GM21825 (cell line): ENCODE measurements at regions not wholly inside any gene's neighbourhood (a gene's known extent, or its start where the extent isn't known, plus 50 kb on each side); places are given as distances from the start of the nearest gene placed in this dataset.
"Not testable (repeated sequence)": the region's sequence is repeated elsewhere in the genome, so short reads cannot be mapped to it uniquely, and the experiment has no call there.

Experiments
- ATAC-seq: cut with Tn5 transposase; IDR thresholded peaks from one replicate; pipeline ENCODE4 v1.9.1; 2021; ENCODE audit warnings: mild to moderate bottlenecking, moderate library complexity; ENCODE audit not compliant: unreplicated experiment

DNA sequence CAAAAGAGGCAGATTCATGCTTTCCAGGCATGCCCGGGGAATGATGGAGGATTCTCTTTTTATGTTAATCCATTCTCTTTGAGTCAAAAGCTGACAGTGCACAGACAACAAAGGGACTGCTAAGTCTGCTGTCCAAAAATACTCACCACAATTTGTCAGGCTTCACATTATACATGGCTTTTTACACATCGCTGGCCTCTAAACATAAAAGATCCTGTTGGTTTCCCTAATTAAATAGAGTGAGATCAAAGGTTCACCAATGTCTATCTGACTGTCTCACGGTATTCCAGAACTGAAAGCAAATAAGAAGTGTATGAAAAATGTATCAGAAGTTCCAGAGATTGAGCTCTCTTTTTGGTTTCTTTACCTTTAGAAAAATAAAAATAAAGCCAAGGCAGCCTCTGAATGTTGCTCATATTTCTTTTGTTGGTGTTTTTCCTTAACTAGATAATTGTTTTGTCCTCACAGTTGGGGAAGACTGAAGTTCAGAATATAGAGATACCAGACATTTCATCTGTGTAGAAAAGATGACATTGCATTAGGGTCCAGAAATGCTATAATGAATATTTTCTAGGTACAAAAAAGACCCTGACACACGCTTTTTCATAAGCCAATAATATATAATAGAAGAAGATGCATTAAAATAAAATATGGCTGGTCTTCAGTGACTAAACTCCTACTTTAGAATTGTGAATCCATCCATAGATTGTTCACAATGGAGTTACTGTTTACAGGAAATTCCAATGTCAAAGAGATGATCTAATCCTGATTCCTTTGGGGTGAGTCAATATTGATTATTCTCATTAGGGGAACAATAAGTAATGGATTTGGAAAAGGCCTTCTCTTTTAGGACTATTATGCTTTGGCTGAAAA, 688.2 kb upstream of the CDH6 start:
- ATAC-seq, result no peak

DNA sequence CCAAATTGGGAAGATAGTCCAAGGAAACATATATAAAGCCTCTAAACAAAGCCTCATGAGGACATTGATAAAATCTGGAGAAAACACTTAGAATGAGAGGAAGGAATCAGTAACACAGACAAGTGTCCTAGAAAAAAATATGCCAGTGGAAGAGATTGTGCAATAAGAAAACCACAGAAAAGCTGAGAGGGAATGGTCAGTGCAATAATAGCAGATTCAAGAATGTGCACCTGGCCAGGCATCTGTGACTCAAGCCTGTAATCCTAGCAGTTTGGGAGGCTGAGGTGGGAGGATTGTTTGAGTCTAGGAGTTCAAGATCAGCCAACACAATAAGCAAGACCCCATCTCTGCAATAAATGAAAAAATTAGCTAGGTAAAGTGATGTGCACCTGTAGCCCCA, 691.2 kb upstream of the CDH6 start:
- no peak for ATAC-seq

DNA sequence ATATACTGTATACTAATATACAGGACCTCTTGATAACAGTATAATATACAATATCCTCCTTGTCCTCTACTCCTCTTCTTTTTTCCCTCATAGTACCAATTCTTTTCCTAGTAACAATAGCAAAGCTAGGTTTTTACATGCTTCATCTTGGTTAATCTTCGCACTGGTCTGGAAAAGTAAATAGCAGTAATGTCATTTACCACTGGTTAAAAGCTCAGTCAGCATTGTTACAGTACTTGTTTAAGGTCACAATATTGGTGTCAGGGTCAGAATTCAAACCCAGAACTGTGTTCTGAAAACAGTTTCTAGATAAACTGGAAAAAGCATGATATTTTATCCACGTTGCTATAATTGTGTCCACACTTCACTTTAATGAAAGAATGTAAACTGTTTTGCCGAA, 692.4 kb upstream of the CDH6 start:
- no peak for ATAC-seq

DNA sequence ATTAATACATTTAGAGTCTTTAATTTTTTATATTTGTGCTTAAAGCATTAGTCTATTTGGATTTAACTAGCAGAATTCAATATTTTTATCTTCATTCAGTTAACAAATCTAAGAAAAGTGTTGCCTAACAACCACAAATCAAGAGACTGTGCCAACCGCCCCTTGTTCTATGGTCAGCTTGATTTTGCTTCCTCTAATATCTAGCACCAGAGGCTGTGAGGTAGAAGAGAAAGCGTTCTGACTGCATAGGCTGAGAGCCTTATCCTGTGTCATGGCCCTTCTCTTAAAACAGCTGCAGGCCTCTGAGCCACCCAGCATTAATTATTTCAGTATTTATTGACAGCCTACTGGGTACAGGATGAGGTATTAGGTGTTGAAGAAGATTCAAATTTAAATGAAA, 693.0 kb upstream of the CDH6 start:
- no peak for ATAC-seq

DNA sequence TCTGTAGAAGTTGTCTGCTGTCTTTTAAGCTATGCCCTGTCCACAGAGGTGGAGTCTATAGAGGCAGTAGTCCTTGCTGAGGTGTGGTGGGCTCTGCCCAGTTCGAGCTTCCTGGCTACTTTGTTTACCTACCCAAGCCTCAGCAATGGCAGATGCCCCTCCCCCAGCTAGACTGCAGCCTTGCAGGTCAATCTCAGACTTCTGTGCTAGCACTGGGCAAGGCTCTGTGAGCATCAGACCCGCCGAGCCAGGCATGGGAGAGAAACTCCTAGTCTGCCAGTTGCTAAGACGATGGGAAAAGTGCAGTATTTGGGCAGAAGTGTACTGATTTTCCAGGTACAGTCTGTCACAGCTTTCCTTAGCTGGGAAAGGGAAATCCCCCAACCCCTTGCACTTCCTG, 694.1 kb upstream of the CDH6 start:
- no peak for ATAC-seq

DNA sequence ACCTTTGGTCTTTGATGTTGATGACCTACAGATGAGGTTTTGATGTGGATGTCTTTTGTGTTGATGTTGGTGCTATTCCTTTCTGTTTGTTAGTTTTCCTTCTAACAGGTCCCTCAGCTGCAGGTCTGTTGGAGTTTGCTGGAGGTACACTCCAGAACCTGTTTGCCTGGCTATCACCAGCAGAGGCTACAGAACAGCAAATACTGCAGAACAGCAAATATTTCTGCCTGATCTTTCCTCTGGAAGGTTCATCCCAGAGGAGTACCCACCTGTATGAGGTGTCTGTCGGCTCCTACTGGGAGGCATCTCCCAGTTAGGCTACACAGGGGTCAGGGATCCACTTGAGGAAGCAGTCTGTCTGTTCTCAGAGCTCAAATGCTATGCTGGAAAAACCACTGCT, 694.5 kb upstream of the CDH6 start:
- ATAC-seq, result no peak

DNA sequence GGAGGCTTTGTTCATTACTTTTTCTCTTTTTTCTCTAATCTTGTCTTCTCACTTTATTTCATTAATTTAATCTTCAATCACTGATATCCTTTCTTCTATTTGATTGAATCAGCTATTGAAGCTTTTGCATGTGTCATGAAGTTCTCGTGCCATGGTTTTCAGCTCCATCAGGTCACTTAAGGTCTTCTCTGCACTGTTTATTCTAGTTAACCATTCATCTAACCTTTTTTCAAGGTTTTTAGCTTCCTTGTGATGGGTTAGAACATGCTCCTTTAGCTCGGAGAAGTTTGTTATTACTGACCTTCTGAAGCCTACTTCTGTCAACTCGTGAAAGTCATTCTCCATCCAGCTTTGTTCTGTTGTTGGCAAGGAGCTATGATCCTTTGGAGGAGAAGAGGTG, 695.0 kb upstream of the CDH6 start:
- ATAC-seq, result not testable (repeated sequence)

DNA sequence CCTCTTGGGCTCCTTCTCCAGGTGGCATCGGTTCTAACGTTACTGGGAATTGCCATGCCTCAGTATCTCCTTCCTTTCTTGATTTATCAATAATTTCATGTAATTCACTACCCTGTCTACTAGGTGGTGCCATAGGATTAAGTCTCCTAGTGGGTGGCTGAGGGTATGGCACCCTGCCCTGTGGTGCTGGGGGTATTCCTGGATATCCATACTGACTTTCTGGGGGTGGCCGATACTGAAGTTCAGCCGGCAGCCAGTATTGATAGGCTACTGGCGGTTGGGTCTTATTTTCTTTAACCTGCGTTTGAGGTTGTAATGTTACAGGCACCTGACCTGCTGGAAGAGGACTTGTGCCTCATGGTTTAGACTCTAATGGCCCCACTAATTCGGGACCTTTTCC, 699.4 kb upstream of the CDH6 start:
- not testable (repeated sequence) for ATAC-seq

DNA sequence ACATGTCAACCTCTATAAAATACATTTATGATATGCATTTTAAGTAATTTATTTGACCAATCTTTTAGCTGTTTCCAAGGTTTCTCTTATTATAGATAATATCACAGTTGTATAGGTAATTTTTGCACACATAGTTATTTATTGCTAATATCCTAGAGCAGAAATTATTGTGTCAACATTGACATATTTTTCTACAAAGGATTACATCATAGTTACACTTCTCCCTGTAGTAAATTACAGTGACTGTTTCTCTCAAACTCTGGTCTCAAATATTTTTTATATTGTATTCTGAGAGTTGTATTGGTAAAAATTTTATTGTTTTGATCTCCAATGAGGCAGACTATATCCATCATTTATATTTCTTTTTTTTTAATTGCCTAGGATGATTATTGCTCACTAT, 714.4 kb upstream of the CDH6 start:
- ATAC-seq, result no peak

DNA sequence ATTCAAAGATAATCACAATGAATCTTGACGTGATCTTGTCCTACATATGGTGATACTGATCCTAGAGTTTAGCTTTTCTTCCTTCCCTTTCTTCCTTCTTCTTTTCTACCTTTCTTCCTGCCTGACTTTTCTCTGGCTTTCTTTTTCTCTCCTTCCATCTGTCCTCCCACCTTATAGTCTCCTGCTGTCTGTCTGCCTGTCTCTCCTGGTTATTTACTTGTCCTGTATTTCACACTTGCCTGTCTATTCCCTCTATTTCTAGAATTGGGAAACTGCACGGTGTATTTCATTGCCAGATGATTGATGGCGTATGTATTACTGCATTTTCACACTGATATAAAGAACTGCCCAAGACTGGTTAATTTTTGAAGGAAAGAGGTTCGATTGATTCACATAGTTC, 718.1 kb upstream of the CDH6 start:
- ATAC-seq, result no peak

DNA sequence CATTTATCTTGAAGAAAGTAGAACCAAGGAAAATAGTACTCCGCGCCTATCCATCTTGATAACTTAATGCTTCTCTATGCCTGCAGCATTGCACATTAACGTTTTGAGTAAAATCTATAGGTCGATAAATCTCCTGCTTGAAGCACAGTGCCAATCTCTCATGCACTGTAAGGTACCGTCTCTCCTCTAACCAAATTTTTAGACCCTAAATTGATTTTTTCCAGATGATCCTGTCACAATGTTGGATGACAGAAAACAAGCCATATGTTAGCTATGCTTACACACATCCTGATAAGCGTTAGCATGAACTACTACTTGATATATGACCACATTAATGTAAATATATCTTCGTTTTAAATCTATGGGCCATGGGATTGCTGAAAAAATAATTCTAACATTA, 723.8 kb upstream of the CDH6 start:
- no peak for ATAC-seq

DNA sequence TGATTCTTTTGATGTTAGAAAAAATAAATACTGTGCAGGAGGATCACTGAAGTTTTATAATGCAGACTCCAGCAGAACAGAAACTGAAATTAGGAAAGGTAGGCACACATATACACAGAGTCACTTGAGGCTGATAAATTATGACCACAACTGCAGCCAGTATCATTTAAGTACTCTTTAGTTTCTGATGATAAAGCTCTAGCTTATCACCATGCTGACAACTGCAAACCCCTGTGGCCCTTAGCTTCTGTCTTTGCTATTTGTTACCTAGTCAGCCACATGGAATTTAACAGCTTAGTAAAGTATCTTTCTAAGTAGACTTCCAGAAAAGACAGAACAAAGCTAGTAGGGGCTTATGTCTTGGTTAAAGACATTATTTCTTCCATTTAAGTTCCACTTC, 734.8 kb upstream of the CDH6 start:
- no peak for ATAC-seq

DNA sequence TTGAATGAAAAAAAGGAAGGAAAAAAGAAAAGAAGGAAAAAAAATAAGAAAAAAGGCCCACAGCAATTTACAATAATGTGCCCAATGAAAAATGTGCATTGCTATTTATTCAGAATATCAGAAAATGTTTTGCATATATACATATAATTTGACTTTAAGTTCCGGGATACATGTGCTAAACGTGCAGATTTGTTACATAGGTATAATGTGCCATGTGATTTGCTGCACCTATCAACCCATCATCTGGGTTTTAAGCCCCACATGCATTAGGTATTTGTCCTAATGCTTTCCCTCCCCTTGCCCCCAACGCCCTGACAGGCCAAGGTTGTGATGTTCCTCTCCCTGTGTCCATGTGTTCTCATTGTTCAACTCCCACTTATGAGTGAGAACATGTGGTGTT, 738.0 kb upstream of the CDH6 start:
- ATAC-seq, result not testable (repeated sequence)

DNA sequence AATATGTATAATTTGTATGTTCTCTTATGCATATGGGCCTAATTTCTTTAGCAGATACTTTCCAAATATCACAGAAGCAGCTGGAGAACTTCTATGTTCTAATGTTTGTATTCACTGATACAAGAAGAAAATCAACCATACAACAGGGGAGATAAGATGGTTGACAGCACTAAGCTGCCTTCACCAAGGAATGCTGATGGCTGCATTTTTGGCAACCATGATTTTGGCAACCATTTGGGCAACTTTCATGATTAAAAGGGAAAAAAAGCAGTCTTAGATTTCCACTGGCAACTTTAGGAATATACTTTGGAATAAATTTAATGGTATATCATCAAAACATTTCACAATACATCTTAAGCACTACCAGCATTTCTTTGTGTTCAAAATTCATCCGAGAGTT, 740.3 kb upstream of the CDH6 start:
- ATAC-seq, result no peak

DNA sequence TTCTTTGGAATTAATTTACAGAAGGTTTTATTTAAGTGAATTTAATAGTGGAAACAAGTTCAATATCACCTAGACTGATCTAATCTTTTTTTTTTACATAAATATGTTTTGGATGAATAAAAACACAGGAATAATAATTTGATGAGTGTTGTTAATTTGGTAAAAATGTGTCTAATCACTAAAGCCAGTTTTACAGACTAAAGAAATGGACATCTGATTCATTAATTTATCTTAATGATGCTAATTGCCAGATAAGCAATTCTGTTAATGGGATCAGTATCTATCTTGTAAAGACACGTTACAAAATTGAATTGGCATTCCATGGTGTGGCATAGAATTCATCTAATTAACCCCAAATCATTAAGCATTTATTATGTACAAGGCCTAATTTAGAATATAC, 743.3 kb upstream of the CDH6 start:
- no peak for ATAC-seq

DNA sequence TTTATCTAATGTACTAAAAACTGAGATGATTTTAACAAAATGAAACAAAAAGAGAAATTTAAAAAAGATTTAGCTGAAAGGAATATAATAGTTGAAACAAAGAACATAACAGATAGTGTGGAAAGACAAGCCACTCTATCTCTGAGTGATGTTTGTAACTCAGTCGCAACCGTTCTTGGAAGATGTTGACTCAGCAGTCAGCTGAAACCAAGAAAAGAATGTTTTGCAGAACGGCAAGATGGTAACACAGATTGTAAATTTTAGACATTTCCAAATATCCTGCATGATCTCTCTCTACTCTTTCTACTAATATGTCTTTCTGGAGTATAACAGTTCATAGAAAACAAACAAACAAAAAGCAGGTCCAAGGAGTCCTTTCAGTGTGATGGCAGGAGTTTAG, 746.1 kb upstream of the CDH6 start:
- no peak for ATAC-seq

DNA sequence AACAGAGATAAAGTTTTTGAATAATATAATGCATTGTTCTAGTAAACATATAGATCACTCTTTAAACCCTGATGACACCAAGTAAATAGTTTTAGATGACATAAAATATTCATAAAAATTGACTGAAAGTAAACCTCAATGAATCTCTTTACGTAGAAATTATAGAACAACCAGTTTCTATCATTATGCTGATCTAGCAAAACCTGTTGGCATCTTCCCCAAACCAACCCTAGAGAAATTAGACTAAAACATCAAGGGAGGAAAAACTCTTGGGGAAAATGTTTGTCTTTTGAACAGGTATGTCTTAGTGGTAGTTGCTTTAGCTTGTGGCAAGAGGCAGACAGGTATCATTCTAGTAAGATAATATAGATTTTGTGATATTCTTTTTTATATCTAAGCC, 747.0 kb upstream of the CDH6 start:
- ATAC-seq, result no peak

DNA sequence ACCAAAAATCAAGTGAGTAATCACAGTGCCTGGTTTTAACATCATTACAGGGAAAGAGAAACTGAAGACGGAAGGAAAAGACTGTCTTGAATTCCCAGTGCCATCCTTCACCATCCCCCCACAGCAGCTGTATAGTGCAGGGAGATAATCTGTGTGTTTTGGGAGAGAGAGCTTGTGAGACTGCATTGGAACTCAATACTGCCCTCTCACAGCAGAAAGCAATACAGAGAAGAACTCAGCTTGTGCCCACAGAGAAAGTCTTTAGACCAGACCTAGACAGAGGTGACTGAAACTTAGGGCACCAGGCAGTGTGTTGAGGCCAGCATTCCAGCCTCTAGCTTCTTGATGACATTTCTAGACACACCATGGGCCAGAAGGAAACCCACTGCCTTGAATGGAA, 754.7 kb upstream of the CDH6 start:
- ATAC-seq, result no peak

DNA sequence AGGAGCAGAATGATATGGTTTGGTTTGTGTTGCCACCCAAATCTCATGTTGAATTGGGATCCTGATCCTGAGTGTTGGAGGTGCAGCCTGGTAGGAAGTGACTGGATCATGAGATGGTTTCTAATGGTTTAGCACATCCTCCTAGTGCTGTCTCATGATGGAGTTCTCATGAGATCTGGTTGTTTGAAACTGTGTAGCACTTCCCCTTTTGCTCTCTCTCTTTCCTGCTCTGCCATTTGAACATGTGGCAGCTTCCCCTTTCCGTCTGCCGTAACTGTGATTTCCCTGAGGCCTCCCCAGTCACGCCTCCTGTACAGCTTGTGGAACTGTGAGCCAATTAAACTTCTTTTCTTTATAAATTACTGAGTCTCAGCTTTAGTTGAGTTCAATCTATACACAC, 756.8 kb upstream of the CDH6 start:
- ATAC-seq, result no peak

DNA sequence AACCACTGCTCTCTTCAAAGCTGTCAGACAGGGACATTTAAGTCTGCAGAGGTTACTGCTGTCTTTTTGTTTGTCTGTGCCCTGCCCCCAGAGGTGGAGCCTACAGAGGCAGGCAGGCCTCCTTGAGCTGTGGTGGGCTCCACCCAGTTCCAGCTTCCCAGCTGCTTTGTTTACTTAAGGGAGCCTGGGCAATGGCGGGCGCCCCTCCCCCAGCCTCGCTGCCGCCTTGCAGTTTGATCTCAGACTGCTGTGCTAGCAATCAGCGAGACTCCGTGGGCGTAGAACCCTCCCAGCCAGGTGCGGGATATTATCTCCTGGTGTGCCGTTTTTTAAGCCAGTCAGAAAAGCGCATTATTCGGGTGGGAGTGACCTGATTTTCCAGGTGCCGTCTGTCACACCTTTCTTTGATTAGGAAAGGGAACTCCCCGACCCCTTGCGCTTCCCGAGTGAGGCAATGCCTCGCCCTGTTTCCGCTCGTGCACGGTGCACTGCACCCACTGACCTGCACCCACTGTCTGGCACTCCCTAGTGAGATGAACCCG, 764.5 kb upstream of the CDH6 start:
- ATAC-seq, result not testable (repeated sequence)

DNA sequence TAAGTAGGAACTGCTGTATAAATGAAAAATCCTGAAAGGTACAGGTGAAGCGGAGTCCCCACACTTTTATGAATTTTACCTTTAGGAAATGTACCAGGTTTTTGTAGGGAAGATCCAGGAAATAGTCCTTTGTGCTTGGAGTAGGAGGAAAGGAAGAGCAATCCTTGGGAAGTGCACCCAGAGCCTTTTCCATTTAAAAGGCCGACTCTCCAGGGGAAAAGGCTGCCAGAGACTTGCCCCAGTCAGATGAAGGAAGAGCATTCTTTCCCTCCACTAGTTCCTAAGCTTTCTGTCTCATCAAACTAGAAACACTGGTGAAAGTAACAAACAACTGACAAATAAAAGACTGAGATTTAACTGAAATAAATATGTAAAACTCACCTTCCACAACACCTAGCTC, 779.4 kb upstream of the CDH6 start:
- ATAC-seq, result no peak

DNA sequence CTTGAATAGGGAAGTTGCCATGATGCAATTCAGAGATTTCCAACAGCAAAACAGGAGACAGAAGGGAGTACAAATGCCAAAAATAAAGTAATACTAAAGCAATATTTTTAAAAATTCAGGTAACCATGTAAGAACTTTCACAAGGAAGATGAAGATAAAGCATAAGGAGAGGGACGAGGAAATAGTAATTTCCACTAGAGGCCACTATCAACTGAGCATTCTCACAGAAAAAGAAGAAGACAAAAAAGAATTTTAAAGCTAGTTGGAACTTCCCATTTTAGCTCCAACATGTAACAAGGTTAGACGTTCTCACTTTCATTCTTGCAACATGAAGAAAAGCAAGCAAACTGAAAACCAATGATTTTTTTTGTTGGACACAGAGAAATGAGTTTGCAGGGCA, 779.9 kb upstream of the CDH6 start:
- ATAC-seq, result no peak

DNA sequence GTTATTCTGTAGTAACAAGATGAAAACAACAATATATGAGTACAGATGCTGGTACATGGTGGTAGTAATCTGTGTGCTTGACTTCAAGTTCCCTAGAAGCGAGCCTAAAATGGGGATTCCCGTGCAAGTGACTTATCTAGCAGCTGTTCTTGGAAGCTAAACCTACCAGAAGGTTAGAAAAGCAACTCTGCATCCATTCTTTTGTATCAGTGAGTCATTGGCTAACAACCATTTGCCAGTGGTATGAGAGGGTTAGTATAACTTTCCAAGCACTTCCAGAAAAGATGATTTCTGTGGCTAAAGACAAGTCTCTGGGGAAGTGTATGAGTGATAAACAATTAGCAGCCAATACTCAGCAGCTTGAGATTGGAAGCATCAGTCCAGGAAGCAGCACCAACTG, 787.7 kb upstream of the CDH6 start:
- ATAC-seq, result no peak
